ENCODE measurements at regions not wholly inside any gene's neighbourhood (a gene's known extent, or its start where the extent isn't known, plus 50 kb on each side); places are given as distances from the start of the nearest gene placed in this dataset.

- H3K36me3 ChIP-seq (replicated peaks in 1 of 2; ENCODE audit: control insufficient read depth in 1 of 2, insufficient read depth in 2 of 2, low read length in 1 of 2), result no peaks in the 10 kb centered on the region
- no peaks in the 10 kb centered on the region for H4K20me1 ChIP-seq (ENCODE audit: insufficient read depth)
- no peak overlapping the region for H2AFZ ChIP-seq (ENCODE audit: low read depth)
- H3F3A ChIP-seq (replicated peaks; ENCODE audit: insufficient read depth), result peaks cover 3% of the 10 kb centered on the region
- peak overlapping the region; percentile 10; the same call in 1 of the 2 replicates for H3K4me2 ChIP-seq
- POLR2A ChIA-PET, result no interaction called here
- peaks cover 0 to 5% of the 10 kb centered on the region in 2 experiments; a peak in 1 of 4 replicates for H3K4me1 ChIP-seq (ENCODE audit: control insufficient read depth in 1 of 2, insufficient read depth in 2 of 2, low read depth in 1 of 2, low read length in 1 of 2)
- 0 out of 2 replicates have a peak overlapping the region, but pooled peaks have one; percentile 11 for H3K9ac ChIP-seq
- no peaks in the 10 kb centered on the region for H3K79me2 ChIP-seq (ENCODE audit: insufficient read depth)
- TF ChIP-seq TEAD4 (IDR thresholded peaks at IDR 0.05; ENCODE audit: borderline replicate concordance, insufficient read depth) (peak; percentile 73), PBX3 (IDR thresholded peaks at IDR 0.05) (peak; percentile 50), FOSL2 (IDR thresholded peaks at IDR 0.05; ENCODE audit: borderline replicate concordance, low read depth) (peak; percentile 93), GABPA (IDR thresholded peaks at IDR 0.05; ENCODE audit: low read depth) (no peak), USF2 (IDR thresholded peaks at IDR 0.05; ENCODE audit: borderline replicate concordance, low read depth, low read length) (no peak), EP300 (IDR thresholded peaks at IDR 0.05; ENCODE audit: borderline replicate concordance in 1 of 2, low read depth in 1 of 2, low read length in 1 of 2) (peak in 1 of 2 experiments; percentile 79; a peak in 2 of 4 replicates), CTCF (IDR thresholded peaks at IDR 0.05) (no peak), MAX (IDR thresholded peaks at IDR 0.05; ENCODE audit: low read depth) (0 out of 2 replicates have a peak, but pooled peaks have one; percentile 40), MEF2A (IDR thresholded peaks at IDR 0.05; ENCODE audit: borderline replicate concordance, low read depth) (peak; percentile 39; the same call in 1 of the 2 replicates), USF1 (IDR thresholded peaks at IDR 0.05; ENCODE audit: borderline replicate concordance, low read depth) (no peak), EZH2phosphoT487 (IDR thresholded peaks at IDR 0.05; ENCODE audit: borderline replicate concordance, low read depth) (no peak), TCF12 (IDR thresholded peaks at IDR 0.05) (peak; percentile 83), YY1 (IDR thresholded peaks at IDR 0.05; ENCODE audit: low read depth) (no peak), RCOR1 (IDR thresholded peaks at IDR 0.05; ENCODE audit: low read length) (no peak), JUND (IDR thresholded peaks at IDR 0.05) (peak; percentile 85), RAD21 (IDR thresholded peaks at IDR 0.05; ENCODE audit: low read length) (no peak), GATA2 (CRISPR knock-in tag; IDR thresholded peaks at IDR 0.05) (no peak), RFX5 (IDR thresholded peaks at IDR 0.05; ENCODE audit: low read length) (no peak), CHD2 (IDR thresholded peaks at IDR 0.05; ENCODE audit: low read length, partially characterized antibody) (no peak), RXRA (IDR thresholded peaks at IDR 0.05; ENCODE audit: borderline replicate concordance, low read depth) (peak; percentile 84), REST (IDR thresholded peaks at IDR 0.05; ENCODE audit: low read depth, low read length) (no peak), FOXM1 (IDR thresholded peaks at IDR 0.05; ENCODE audit: low read depth) (peak; percentile 51; the same call in 1 of the 2 replicates), TAF1 (IDR thresholded peaks at IDR 0.05; ENCODE audit: borderline replicate concordance, low read depth, low read length) (no peak), NFIC (IDR thresholded peaks at IDR 0.05; ENCODE audit: borderline replicate concordance) (peak; percentile 81), FOXJ3 (CRISPR knock-in tag; IDR thresholded peaks at IDR 0.05) (no peak)
- no peak overlapping the region for H3K4me3 ChIP-seq (ENCODE audit: low read depth in 2 of 2, low read length in 1 of 2)
- H3K9me2 ChIP-seq, result no peaks in the 10 kb centered on the region
- 44% methylated on average over 1 of the region's 1 CpG for WGBS (ENCODE audit: low lambda C conversion rate)
- H3K27me3 ChIP-seq (ENCODE audit: insufficient read depth), result no peaks in the 10 kb centered on the region
- H3K9me3 ChIP-seq, result no peaks in the 10 kb centered on the region
- H3K27ac ChIP-seq (ENCODE audit: low read depth in 2 of 2, low read length in 1 of 2), result peak overlapping the region in 1 of 2 experiments; percentile 57; a peak in 2 of 4 replicates
- CTCF ChIA-PET, result no interaction called here
- DNase-seq, result no peak
Observed at GRCh38 chr4:158094413-158095134, 78.3 kb downstream of the GASK1B start.
